GM06990 (cell line): ENCODE measurements at regions not wholly inside any gene's neighbourhood (a gene's known extent, or its start where the extent isn't known, plus 50 kb on each side); places are given as distances from the start of the nearest gene placed in this dataset.

Experiments used
- DNase-seq: peaks from one replicate; pipeline ENCODE4 v3.0.0-alpha.2; 2011; ENCODE audit not compliant: insufficient read length; ENCODE audit errors: extremely low read depth
- H3K27me3 ChIP-seq: replicated peaks from 2 replicates; pipeline ENCODE4 v1.6.0; 2011; ENCODE audit warnings: low read length; ENCODE audit not compliant: control insufficient read depth, insufficient read depth
- H3K36me3 ChIP-seq: 2 replicates; pipeline ENCODE4 v1.5.1; 2011; ENCODE audit warnings: low read length; ENCODE audit not compliant: control insufficient read depth, insufficient read depth
- H3K4me3 ChIP-seq: replicated peaks from 2 replicates; pipeline ENCODE4 v1.5.1; 2011; ENCODE audit warnings: low read depth, mild to moderate bottlenecking, control low read depth, low read length
- CTCF ChIP-seq: IDR thresholded peaks from 2 replicates; pipeline ENCODE4 v1.5.1; 2011; ENCODE audit warnings: low read length, control low read depth, mild to moderate bottlenecking, inconsistent platforms; ENCODE audit not compliant: insufficient read depth, poor library complexity, severe bottlenecking

DNA sequence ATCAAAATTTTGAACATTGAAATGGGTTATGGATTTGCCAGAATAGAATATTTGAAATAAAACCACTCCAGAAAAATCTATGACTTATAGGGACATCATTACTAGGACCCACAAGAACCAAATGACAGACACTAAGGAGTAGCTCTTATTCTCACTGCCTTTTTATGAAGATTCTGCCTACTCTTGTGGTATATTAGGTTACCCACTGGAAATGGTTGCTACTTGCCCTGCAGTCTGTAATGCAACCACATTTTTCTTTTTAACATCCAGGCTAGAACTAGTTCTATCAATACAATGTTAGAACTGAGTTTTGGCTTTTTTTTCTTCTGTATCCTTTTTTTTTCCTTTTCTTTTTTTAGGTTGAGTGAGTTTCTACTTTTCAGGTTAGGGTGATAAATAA, 158.9 kb downstream of the PPP1R2C start:
- H3K36me3 ChIP-seq = no peaks in the 10 kb centered on the region
- H3K4me3 ChIP-seq = no peak overlapping the region
- H3K27me3 ChIP-seq = no peaks in the 10 kb centered on the region
- TF ChIP-seq CTCF = no peak
- DNase-seq = no peak

DNA sequence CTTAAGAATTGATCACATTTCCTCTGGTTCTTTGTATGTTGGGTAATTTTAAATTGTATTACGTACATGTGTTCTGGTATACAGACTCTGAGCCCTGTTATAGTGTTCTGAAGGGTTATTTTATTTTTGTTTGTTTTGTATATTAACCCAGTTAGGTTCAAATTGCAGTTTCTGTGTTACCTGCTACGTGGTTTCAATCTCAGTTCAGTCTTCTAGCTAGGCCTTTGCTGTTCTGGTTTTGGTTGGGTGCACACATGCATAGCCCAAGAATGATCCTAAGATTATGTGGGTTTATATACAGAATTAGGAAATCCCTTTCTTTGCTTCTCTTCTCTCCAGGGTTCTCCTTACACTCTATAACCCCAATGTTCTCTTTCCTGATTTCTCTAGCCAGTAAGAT, 161.0 kb downstream of the PPP1R2C start:
- no peaks in the 10 kb centered on the region for H3K27me3 ChIP-seq
- no peak for TF ChIP-seq CTCF
- no peak overlapping the region for H3K4me3 ChIP-seq
- DNase-seq = no peak
- H3K36me3 ChIP-seq = no peaks in the 10 kb centered on the region

DNA sequence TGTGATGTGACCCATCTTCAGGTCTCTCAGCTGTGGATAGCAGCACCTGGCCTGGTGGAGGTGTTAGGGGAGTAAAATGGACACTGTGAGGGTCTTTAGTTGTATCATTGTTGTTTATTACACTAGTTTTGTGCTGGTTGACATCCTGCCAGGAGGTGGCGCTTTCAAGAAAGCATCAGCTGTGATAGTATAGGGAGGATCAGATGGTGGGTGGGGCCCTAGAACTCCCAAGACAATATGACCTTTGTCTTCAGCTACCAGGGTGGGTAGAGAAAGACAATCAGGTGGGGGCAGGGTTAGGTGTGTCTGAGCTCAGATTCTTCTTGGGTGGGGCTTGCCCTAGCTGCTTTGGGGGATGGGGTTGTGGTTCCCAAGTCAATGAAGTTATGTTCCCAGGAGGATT, 162.8 kb downstream of the PPP1R2C start:
- Histone ChIP-seq H3K27me3 (no peaks in the 10 kb centered on the region), H3K4me3 (no peak overlapping the region), H3K36me3 (no peaks in the 10 kb centered on the region)
- TF ChIP-seq CTCF = peak; percentile 48
- DNase-seq = no peak

DNA sequence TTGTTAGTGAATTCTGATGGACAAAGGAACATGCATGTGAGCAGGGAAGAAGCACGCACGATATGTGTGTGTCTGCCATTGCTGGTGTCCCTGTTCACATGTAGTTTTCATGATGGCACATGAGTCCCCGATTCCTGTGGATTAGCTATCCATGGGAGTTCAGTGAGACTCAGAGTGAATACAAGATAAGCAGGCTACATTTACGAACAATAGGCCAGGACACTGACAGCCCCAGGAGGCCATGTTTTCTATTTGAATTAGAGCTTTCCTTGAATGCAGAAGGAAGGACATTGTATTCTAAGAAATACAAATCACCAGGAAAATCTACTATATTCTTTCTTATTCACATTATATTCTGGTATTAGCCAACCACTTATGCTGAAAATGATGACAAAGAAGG, 171.4 kb downstream of the PPP1R2C start:
- TF ChIP-seq CTCF = no peak
- DNase-seq = no peak
- no peak overlapping the region for H3K4me3 ChIP-seq
- H3K27me3 ChIP-seq = no peaks in the 10 kb centered on the region
- no peaks in the 10 kb centered on the region for H3K36me3 ChIP-seq

DNA sequence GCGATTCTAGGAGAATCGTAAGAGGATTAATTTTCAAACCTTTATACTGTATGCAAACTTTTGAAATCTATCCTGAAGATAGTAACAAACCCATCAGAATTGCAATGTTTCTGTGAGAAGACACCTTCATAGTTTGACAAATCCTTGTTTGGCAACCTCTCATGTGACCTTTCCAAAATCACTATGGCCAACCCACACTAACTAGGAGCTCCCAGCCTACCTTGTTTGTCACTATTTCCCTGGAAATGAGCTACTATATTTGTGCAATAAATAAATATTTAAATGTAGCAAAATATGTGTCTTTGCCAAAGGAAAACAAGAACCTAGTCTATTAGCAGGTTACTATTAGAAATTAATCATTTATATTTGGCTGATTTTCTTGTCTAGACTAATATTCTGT, 173.7 kb downstream of the PPP1R2C start:
- TF ChIP-seq CTCF = no peak
- no peak overlapping the region for H3K4me3 ChIP-seq
- H3K27me3 ChIP-seq = no peaks in the 10 kb centered on the region
- DNase-seq = no peak
- no peaks in the 10 kb centered on the region for H3K36me3 ChIP-seq

- Histone ChIP-seq H3K36me3 (no peaks in the 10 kb centered on the region), H3K4me3 (no peak overlapping the region), H3K27me3 (no peaks in the 10 kb centered on the region)
- no peak for DNase-seq
- TF ChIP-seq CTCF = no peak
These were observed 174.9 kb downstream of the PPP1R2C start for GRCh38 chrX:42603016-42603415.
